Adrenal gland (tissue), 9 donors: ENCODE measurements at regions not wholly inside any gene's neighbourhood (a gene's known extent, or its start where the extent isn't known, plus 50 kb on each side); places are given as distances from the start of the nearest gene placed in this dataset.
A peak's percentile ranks its signal among the peaks of the same experiment; 100 is the strongest.

Source experiments
- DNase-seq, 7 donors: peaks; one replicate each; pipeline ENCODE4 v3.0.0-alpha.2; 2019 to 2020
- H3K27ac ChIP-seq, 5 donors: fragments of 200-600 bp; sonication (generic) in 4 of 5; 1 replicate in 3 of 5; 2 replicates in 2 of 5; pipeline versions ENCODE4 v1.5.1 to v1.8.0; 2016 to 2020; ENCODE audit warnings: mild to moderate bottlenecking in 1 of 5
- H3K27me3 ChIP-seq: fragments of 200-600 bp; 2 replicates; pipeline ENCODE4 v1.8.0; 2021
- H3K36me3 ChIP-seq, 2 donors: fragments of 200-600 bp; replicated peaks in 1 of 2; 1 replicate in 1 of 2; 2 replicates in 1 of 2; pipeline versions ENCODE4 v1.5.1 to v1.8.0; 2018 to 2022
- H3K4me1 ChIP-seq, 2 donors: fragments of 200-600 bp; replicated peaks in 1 of 2; 1 replicate in 1 of 2; 2 replicates in 1 of 2; pipeline versions ENCODE4 v1.5.1 to v1.8.0; 2018 to 2021
- H3K4me3 ChIP-seq, 4 donors: fragments of 200-600 bp; sonication (generic) in 3 of 4; one replicate each; pipeline ENCODE4 v1.5.1; 2016 to 2018
- H3K9me3 ChIP-seq, 3 donors: fragments of 200-600 bp; sonication (generic) in 1 of 3; replicated peaks in 1 of 3; 1 replicate in 2 of 3; 2 replicates in 1 of 3; pipeline versions ENCODE4 v1.5.1 to v1.8.0; 2016 to 2021
- CTCF ChIP-seq, 6 experiments: fragments of 450-650 bp in 4 of 6; fragments of 200-600 bp in 2 of 6; sonication (generic) in 1 of 6; IDR thresholded peaks; 1 replicate in 5 of 6; 2 replicates in 1 of 6; pipeline versions ENCODE4 v1.5.1 to v1.8.0; 2016 to 2021; ENCODE audit warnings: antibody characterized with exemption in 6 of 6, mild to moderate bottlenecking in 2 of 6, moderate library complexity in 1 of 6
- POLR2A ChIP-seq, 2 donors: fragments of 450-650 bp; IDR thresholded peaks; one replicate each; pipeline ENCODE4 v1.6.1; 2017; ENCODE audit warnings: antibody characterized with exemption in 2 of 2, mild to moderate bottlenecking in 2 of 2, moderate library complexity in 1 of 2
- WGBS, 4 donors: extraction: QIAGEN DNeasy Blood & Tissue Kit in 2 of 4; methylation state at CpG; one replicate each; pipeline versions ENCODE4 v1.1.5 to v1.1.7; 2013 to 2017; 5-methylcytosine and 5-hydroxymethylcytosine counted together
- intact Hi-C, 2 donors: fragments of 100-400 bp; cut with DNase I; formaldehyde crosslinking; loops; one replicate each; pipeline versions ENCODE4 v1.14.1 to v1.15.0; 2022 to 2023
- donor health status: healthy with polysubstance abuse.
- donor health status: Bipolar disorder and iron deficiency.
- donor health status: DM: yes; HTN: yes; CAD: no.
- donor health status: DM: no; HTN: no; CAD: no.
- donor health status: DM: no; HTN: no; CAD: no.

DNA sequence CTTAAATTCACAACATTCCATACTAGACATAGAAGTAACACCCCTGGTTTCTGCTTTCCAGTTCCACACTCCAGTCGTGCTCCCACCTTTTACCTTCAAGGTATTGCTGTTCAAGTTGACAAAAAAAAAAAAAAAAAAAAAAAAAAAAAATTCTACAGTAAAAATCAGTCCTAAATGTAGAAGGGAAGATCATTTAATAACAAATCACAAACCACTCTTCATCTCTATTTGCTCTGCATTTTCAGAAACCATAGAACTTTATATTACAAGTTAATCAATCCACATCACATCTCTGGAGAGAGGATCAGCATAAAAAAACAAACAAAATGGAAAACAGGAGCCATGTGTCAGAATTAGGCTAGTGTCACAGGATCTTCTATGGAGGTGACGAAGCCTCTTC lies 206.3 kb upstream of the KLF14 start:
- peak overlapping the region in 1 of 4 donors; percentile 50 for H3K4me3 ChIP-seq
- WGBS, 4 donors, result 42 to 52% (median 47%) methylated on average over 2 of the region's 2 CpGs
- intact Hi-C loops, result no loop called here
- peaks cover 0 to 6% of the 10 kb centered on the region in 2 donors for H3K36me3 ChIP-seq
- DNase-seq, result no peak
- peaks cover 50 to 74% of the 10 kb centered on the region in 2 donors for H3K4me1 ChIP-seq
- TF ChIP-seq POLR2A (IDR thresholded peaks at IDR 0.05) (no peak), CTCF (IDR thresholded peaks at IDR 0.05) (no peak)
- H3K9me3 ChIP-seq, result no peaks in the 10 kb centered on the region
- H3K27ac ChIP-seq, result peak overlapping the region; percentile 66 to 89 (median 85)
- H3K27me3 ChIP-seq, result no peaks in the 10 kb centered on the region

- 30 to 41% (median 35%) methylated on average over 7 of the region's 7 CpGs for WGBS, 4 donors
- Histone ChIP-seq H3K27ac (peak overlapping the region; percentile 66 to 89 (median 85)), H3K36me3 (peaks cover 0 to 6% of the 10 kb centered on the region in 2 donors), H3K4me1 (peaks cover 50 to 74% of the 10 kb centered on the region in 2 donors), H3K9me3 (no peaks in the 10 kb centered on the region), H3K4me3 (peak overlapping the region in 3 of 4 donors; percentile 2 to 50 (median 10)), H3K27me3 (no peaks in the 10 kb centered on the region)
- no peak for DNase-seq
- TF ChIP-seq CTCF (IDR thresholded peaks at IDR 0.05) (no peak), POLR2A (IDR thresholded peaks at IDR 0.05) (no peak)
- intact Hi-C loops, result no loop called here
Observed at GRCh38 chr7:130940907-130941306, 206.9 kb upstream of the KLF14 start.

DNA sequence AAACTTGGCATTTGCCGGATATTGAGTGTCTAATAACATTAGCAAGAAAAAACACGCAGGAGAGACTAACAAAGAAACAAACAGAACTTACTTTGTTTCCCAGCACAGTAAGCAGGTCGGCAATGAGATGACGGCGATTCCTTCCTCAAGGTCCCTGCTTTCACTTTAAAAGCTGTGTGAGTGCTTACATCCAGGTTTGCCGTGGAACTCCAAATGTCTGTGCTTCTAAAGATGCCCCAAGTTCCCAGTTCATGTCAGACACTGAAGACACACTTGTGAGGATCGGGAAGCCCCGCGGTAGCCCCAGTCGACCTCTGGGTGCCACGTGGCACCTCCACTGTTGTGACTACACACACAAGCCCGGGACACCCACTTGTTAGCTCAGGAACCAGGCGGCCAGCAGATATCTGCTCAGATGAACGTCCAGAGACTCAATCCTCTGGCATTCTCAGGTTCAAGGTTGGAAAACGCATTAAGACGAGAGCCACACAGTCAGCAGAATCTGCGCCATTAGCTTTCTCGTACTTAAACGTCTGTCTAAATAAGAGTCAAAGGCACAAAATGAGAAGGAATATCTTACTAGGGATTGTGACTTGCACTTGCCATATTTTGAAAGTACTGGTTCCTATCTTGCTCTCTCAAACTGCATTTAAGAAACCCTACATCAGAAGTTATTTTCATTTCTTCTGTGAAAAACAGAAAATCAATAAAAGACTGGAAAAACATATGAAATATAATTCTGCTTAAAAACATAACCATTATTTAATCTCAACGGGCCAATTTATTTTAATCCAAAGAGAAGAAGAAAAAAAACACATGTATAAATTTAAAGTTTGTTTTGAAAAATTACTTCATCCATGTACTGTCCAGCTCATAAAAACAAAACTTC lies 207.6 kb upstream of the KLF14 start:
- Histone ChIP-seq H3K9me3 (no peaks in the 10 kb centered on the region), H3K27me3 (no peaks in the 10 kb centered on the region), H3K4me3 (peak overlapping the region in 3 of 4 donors; percentile 2 to 50 (median 10)), H3K27ac (peak overlapping the region; percentile 66 to 89 (median 85)), H3K4me1 (peaks cover 50 to 71% of the 10 kb centered on the region in 2 donors), H3K36me3 (peaks cover 0 to 6% of the 10 kb centered on the region in 2 donors)
- 19 to 35% (median 27%) methylated on average over 20 of the region's 20 CpGs for WGBS, 4 donors
- intact Hi-C loops, result no loop called here
- TF ChIP-seq CTCF (IDR thresholded peaks at IDR 0.05) (no peak), POLR2A (IDR thresholded peaks at IDR 0.05) (peak in 1 of 2 donors; percentile 73)
- DNase-seq, result peak; percentile 70 to 90 (median 84)

DNA sequence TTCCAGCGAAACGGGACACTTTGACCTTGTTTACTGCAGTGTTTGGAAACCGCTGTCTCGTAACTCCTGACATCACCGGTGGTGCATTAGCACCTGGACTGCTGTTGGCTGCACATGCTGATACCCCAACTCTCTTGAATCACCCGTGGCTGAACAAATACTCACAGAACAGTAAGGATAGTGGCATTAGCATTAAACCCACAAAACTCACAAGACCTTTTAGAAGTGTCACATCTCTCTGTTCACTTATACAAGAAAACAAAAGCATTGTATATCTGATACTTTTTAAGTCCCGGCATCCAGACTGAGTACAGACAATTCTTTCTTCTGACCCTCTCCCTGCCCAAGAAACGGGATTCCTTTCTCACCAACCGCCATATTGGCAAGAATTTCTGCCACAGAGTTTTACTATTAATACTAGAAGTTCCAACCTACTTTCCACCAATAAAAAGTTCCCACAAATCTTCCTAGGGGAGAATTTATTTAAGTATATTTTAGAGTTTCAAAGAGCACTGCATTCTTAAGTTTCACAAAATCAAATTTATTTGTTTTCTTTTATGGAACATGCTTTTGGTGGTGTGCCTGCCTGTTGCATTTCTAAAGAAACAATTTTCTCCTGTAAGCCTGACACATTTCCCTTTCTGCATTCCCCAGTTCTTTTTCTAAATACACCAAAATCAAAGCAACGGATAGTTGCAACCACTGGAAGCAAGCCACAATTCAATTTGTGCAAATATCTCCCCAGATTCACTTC lies 208.4 kb upstream of the KLF14 start:
- TF ChIP-seq POLR2A (IDR thresholded peaks at IDR 0.05), result peak in 1 of 2 donors; percentile 52
- no peak for TF ChIP-seq CTCF (IDR thresholded peaks at IDR 0.05)
- Histone ChIP-seq H3K9me3 (no peaks in the 10 kb centered on the region), H3K36me3 (peaks cover 0 to 6% of the 10 kb centered on the region in 2 donors), H3K27ac (peak overlapping the region; percentile 66 to 89 (median 85)), H3K27me3 (no peaks in the 10 kb centered on the region), H3K4me3 (peak overlapping the region in 2 of 4 donors; percentile 10 to 50), H3K4me1 (peaks cover 50 to 71% of the 10 kb centered on the region in 2 donors)
- 26 to 29% (median 28%) methylated on average over 10 of the region's 10 CpGs for WGBS, 4 donors
- intact Hi-C loops, result no loop called here
- DNase-seq, result peak; percentile 51 to 85 (median 77)
